Gastrocnemius medialis (tissue), 4 donors: ENCODE measurements at regions not wholly inside any gene's neighbourhood (a gene's known extent, or its start where the extent isn't known, plus 50 kb on each side); places are given as distances from the start of the nearest gene placed in this dataset.

Experiments
- POLR2A ChIP-seq, 2 donors: fragments of 450-650 bp; IDR thresholded peaks; one replicate each; pipeline ENCODE4 v1.6.1; 2017; ENCODE audit warnings: antibody characterized with exemption in 2 of 2, mild to moderate bottlenecking in 2 of 2, moderate library complexity in 2 of 2
- TF ChIP-seq, protein P1 (sequence below), 5 experiments: fragments of 450-650 bp in 3 of 5; fragments of 200-600 bp in 2 of 5; sonication (generic) in 2 of 5; IDR thresholded peaks in 4 of 5; conservative IDR thresholded peaks in 1 of 5; 1 replicate in 4 of 5; 2 replicates in 1 of 5; pipeline ENCODE4 v1.5.1; 2016 to 2019; ENCODE audit warnings: antibody characterized with exemption in 5 of 5, mild to moderate bottlenecking in 3 of 5, moderate library complexity in 3 of 5

DNA sequence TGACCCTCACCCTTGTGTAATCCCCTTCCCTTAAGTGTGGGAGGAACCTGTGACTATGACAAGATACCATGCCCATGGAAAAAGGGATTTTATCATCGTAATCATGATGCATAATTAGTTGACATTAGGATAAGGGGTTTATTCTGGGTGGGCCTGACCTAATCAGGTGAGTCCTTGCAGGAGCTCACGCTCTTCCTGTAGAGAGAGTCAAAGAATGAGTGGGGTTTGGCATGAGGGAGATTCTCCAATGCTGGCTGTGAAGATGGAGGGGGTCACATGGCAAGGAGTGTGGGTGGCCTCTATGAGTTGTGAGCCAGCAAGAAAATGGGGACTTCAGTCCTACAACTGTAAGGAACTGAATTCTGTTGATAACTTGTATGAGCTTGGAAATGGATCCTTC, 342.0 kb upstream of the TSHZ2 start:
- TF ChIP-seq POLR2A (IDR thresholded peaks at IDR 0.05): no peak
- TF ChIP-seq, protein P1, sequence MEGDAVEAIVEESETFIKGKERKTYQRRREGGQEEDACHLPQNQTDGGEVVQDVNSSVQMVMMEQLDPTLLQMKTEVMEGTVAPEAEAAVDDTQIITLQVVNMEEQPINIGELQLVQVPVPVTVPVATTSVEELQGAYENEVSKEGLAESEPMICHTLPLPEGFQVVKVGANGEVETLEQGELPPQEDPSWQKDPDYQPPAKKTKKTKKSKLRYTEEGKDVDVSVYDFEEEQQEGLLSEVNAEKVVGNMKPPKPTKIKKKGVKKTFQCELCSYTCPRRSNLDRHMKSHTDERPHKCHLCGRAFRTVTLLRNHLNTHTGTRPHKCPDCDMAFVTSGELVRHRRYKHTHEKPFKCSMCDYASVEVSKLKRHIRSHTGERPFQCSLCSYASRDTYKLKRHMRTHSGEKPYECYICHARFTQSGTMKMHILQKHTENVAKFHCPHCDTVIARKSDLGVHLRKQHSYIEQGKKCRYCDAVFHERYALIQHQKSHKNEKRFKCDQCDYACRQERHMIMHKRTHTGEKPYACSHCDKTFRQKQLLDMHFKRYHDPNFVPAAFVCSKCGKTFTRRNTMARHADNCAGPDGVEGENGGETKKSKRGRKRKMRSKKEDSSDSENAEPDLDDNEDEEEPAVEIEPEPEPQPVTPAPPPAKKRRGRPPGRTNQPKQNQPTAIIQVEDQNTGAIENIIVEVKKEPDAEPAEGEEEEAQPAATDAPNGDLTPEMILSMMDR (IDR thresholded peaks at IDR 0.05 in 4 of 5, conservative IDR thresholded peaks at IDR 0.05 in 1 of 5): no peak
